CD4-positive, alpha-beta T cell treated with Interleukin-15 for 4 hours (primary cell): ENCODE measurements at regions not wholly inside any gene's neighbourhood (a gene's known extent, or its start where the extent isn't known, plus 50 kb on each side); places are given as distances from the start of the nearest gene placed in this dataset.
"Not testable (repeated sequence)": the region's sequence is repeated elsewhere in the genome, so short reads cannot be mapped to it uniquely, and the experiment has no call there.

Experiments
- DNase-seq: peaks from one replicate; pipeline ENCODE4 v3.0.0-alpha.2; 2020; ENCODE audit warnings: low spot score

- no peak for DNase-seq
Observed at GRCh38 chr22:48424661-48425060, 1403.0 kb downstream of the BRD1 start.

- DNase-seq: no peak
Observed at GRCh38 chr22:48424201-48424627, 1403.5 kb downstream of the BRD1 start.

GRCh38 chr22:48423481-48423911 lies 1404.2 kb downstream of the BRD1 start:
- DNase-seq: no peak

GRCh38 chr22:48422900-48423480 lies 1404.7 kb downstream of the BRD1 start:
- no peak for DNase-seq

- no peak for DNase-seq
Observed at GRCh38 chr22:48418831-48419230, 1408.8 kb downstream of the BRD1 start.

- no peak for DNase-seq
Observed at GRCh38 chr22:48417225-48418070, 1410.2 kb downstream of the BRD1 start.

GRCh38 chr22:48416396-48417224 lies 1411.1 kb downstream of the BRD1 start:
- DNase-seq: no peak

- DNase-seq: no peak
Observed at GRCh38 chr22:48415520-48415919, 1412.2 kb downstream of the BRD1 start.

GRCh38 chr22:48414651-48415050 lies 1413.0 kb downstream of the BRD1 start:
- DNase-seq: no peak

GRCh38 chr22:48412931-48413330 lies 1414.7 kb downstream of the BRD1 start:
- DNase-seq: not testable (repeated sequence)

- no peak for DNase-seq
Observed at GRCh38 chr22:48410536-48410935, 1417.1 kb downstream of the BRD1 start.

GRCh38 chr22:48407256-48407955 lies 1420.3 kb downstream of the BRD1 start:
- no peak for DNase-seq

GRCh38 chr22:48406161-48406560 lies 1421.5 kb downstream of the BRD1 start:
- DNase-seq: no peak

- DNase-seq: no peak
Observed at GRCh38 chr22:48405741-48406140, 1421.9 kb downstream of the BRD1 start.

GRCh38 chr22:48404801-48405447 lies 1422.7 kb downstream of the BRD1 start:
- no peak for DNase-seq

GRCh38 chr22:48403521-48404403 lies 1423.9 kb downstream of the BRD1 start:
- no peak for DNase-seq

- DNase-seq: no peak
Observed at GRCh38 chr22:48402591-48403031, 1425.1 kb downstream of the BRD1 start.

- DNase-seq: not testable (repeated sequence)
Observed at GRCh38 chr22:48401523-48401922, 1426.2 kb downstream of the BRD1 start.

GRCh38 chr22:48398181-48398905 lies 1429.3 kb downstream of the BRD1 start:
- DNase-seq: no peak
